SK-N-SH (cell line): ENCODE measurements at regions not wholly inside any gene's neighbourhood (a gene's known extent, or its start where the extent isn't known, plus 50 kb on each side); places are given as distances from the start of the nearest gene placed in this dataset.

Experiments used
- CTCF ChIA-PET: fragments of 300-600, 350-600 bp; formaldehyde crosslinking; extraction: SDS; loops from one replicate; lab custom pipeline; 2021; lab: Yijun Ruan, JAX
- POLR2A ChIA-PET: fragments of 350-600 bp; sonication (Branson Sonifier 250); formaldehyde crosslinking; extraction: SDS; loops from one replicate; lab custom pipeline; 2020; ENCODE audit warnings: antibody characterized with exemption, inconsistent platforms; lab: Yijun Ruan, JAX
- DNase-seq: peaks from one replicate; pipeline ENCODE4 v3.0.0; 2012
- H2AFZ ChIP-seq: fragments of 200-600 bp; sonication (generic); 2 replicates; pipeline ENCODE4 v1.8.1; 2016; ENCODE audit warnings: antibody characterized with exemption, mild to moderate bottlenecking, low read depth
- H3F3A ChIP-seq: fragments of 200-600 bp; sonication (generic); replicated peaks from 2 replicates; pipeline ENCODE3; 2016; ENCODE audit warnings: antibody characterized with exemption, mild to moderate bottlenecking; ENCODE audit not compliant: insufficient read depth
- H3K27ac ChIP-seq, 2 experiments: fragments of 200-500 bp in 1 of 2; fragments of 200-600 bp in 1 of 2; sonication (Bioruptor generic) in 1 of 2; sonication (generic), shearing (Covaris generic) in 1 of 2; 2 replicates each; pipeline versions ENCODE4 v1.5.1 to v1.6.1; 2014 to 2016; ENCODE audit warnings: low read depth in 2 of 2, inconsistent platforms in 1 of 2, low read length in 1 of 2, mild to moderate bottlenecking in 1 of 2, mixed read lengths in 1 of 2
- H3K27me3 ChIP-seq: fragments of 200-600 bp; sonication (generic), shearing (Covaris generic); 2 replicates; pipeline ENCODE4 v1.6.1; 2016; ENCODE audit warnings: mixed run types; ENCODE audit not compliant: insufficient read depth
- H3K36me3 ChIP-seq, 2 experiments: fragments of 200-500 bp in 1 of 2; fragments of 200-600 bp in 1 of 2; sonication (Bioruptor generic) in 1 of 2; sonication (generic) in 1 of 2; replicated peaks in 1 of 2; 2 replicates each; pipeline versions ENCODE3 to v1.5.1; 2014 to 2016; ENCODE audit warnings: low read length in 1 of 2, mild to moderate bottlenecking in 1 of 2; ENCODE audit not compliant: insufficient read depth in 2 of 2, control insufficient read depth in 1 of 2
- H3K4me1 ChIP-seq, 2 experiments: fragments of 200-500 bp in 1 of 2; fragments of 200-600 bp in 1 of 2; sonication (Bioruptor generic) in 1 of 2; sonication (generic), shearing (Covaris generic) in 1 of 2; 2 replicates each; pipeline versions ENCODE4 v1.5.1 to v1.6.1; 2014 to 2016; ENCODE audit warnings: low read depth in 1 of 2, low read length in 1 of 2, mixed run types in 1 of 2; ENCODE audit not compliant: insufficient read depth in 2 of 2, control insufficient read depth in 1 of 2
- H3K4me2 ChIP-seq: fragments of 200-600 bp; sonication (generic), shearing (Covaris generic); 2 replicates; pipeline ENCODE4 v1.6.1; 2017; ENCODE audit warnings: mixed run types
- H3K4me3 ChIP-seq, 2 experiments: fragments of 200-500 bp in 1 of 2; fragments of 200-600 bp in 1 of 2; sonication (Bioruptor generic) in 1 of 2; sonication (generic), shearing (Covaris generic) in 1 of 2; 2 replicates each; pipeline versions ENCODE4 v1.5.1 to v1.8.1; 2014 to 2016; ENCODE audit warnings: low read depth in 2 of 2, inconsistent platforms in 1 of 2, low read length in 1 of 2, mild to moderate bottlenecking in 1 of 2, mixed read lengths in 1 of 2, moderate library complexity in 1 of 2
- H3K79me2 ChIP-seq: fragments of 200-600 bp; sonication (generic); 2 replicates; pipeline ENCODE4 v1.8.1; 2017; ENCODE audit warnings: mild to moderate bottlenecking; ENCODE audit not compliant: insufficient read depth
- H3K9ac ChIP-seq: fragments of 200-600 bp; sonication (generic); 2 replicates; pipeline ENCODE4 v1.6.1; 2017; ENCODE audit warnings: mixed run types
- H3K9me2 ChIP-seq: fragments of 200-600 bp; sonication (generic); 2 replicates; pipeline ENCODE4 v1.6.1; 2017; ENCODE audit warnings: mixed run types
- H3K9me3 ChIP-seq: fragments of 200-600 bp; sonication (generic); 2 replicates; pipeline ENCODE4 v1.6.1; 2017; ENCODE audit warnings: mixed run types, mild to moderate bottlenecking, moderate library complexity
- H4K20me1 ChIP-seq: fragments of 200-600 bp; sonication (generic); 2 replicates; pipeline ENCODE4 v1.6.1; 2017; ENCODE audit warnings: mild to moderate bottlenecking, mixed run types; ENCODE audit not compliant: insufficient read depth
- ELF1 ChIP-seq: IDR thresholded peaks from 2 replicates; pipeline ENCODE4 v1.4.0; 2012
- EP300 ChIP-seq, 2 experiments: IDR thresholded peaks; 2 replicates each; pipeline versions ENCODE4 v1.4.0 to v1.6.1; 2012; ENCODE audit warnings: borderline replicate concordance in 1 of 2, low read depth in 1 of 2, low read length in 1 of 2
- EZH2phosphoT487 ChIP-seq: fragments of 200-600 bp; sonication (generic); IDR thresholded peaks from 2 replicates; pipeline ENCODE4 v1.6.1; 2017; ENCODE audit warnings: low read depth, mixed run types, mild to moderate bottlenecking, antibody characterized with exemption, moderate library complexity, borderline replicate concordance
- FOSL2 ChIP-seq: IDR thresholded peaks from 2 replicates; pipeline ENCODE4 v1.4.0; 2012; ENCODE audit warnings: low read depth, mild to moderate bottlenecking, moderate library complexity, borderline replicate concordance
- FOXM1 ChIP-seq: IDR thresholded peaks from 2 replicates; pipeline ENCODE4 v1.4.0; 2012; ENCODE audit warnings: low read depth, mild to moderate bottlenecking
- GATA2 ChIP-seq: sonication (generic); formaldehyde crosslinking; IDR thresholded peaks from 2 replicates; pipeline ENCODE4 v1.5.0; 2020; ENCODE audit warnings: mild to moderate bottlenecking, missing genetic modification reagents
- IRF3 ChIP-seq: fragments of 150-350 bp; IDR thresholded peaks from 2 replicates; pipeline ENCODE4 v1.6.1; 2016; ENCODE audit warnings: mild to moderate bottlenecking, low read depth, low read length
- JUND ChIP-seq: IDR thresholded peaks from 2 replicates; pipeline ENCODE4 v1.4.0; 2012
- MAX ChIP-seq: IDR thresholded peaks from 2 replicates; pipeline ENCODE4 v1.4.0; 2012; ENCODE audit warnings: low read depth
- MEF2A ChIP-seq: IDR thresholded peaks from 2 replicates; pipeline ENCODE4 v1.4.0; 2012; ENCODE audit warnings: low read depth, borderline replicate concordance
- NFIC ChIP-seq: IDR thresholded peaks from 2 replicates; pipeline ENCODE4 v1.4.0; 2012; ENCODE audit warnings: borderline replicate concordance
- POLR2AphosphoS5 ChIP-seq: IDR thresholded peaks from 2 replicates; pipeline ENCODE4 v1.6.1; 2012; ENCODE audit warnings: low read depth, low read length
- RAD21 ChIP-seq: IDR thresholded peaks from 2 replicates; pipeline ENCODE4 v1.6.1; 2012; ENCODE audit warnings: mild to moderate bottlenecking, low read length
- RCOR1 ChIP-seq: fragments of 150-350 bp; IDR thresholded peaks from 2 replicates; pipeline ENCODE4 v1.6.1; 2017; ENCODE audit warnings: antibody characterized with exemption, low read length
- RFX5 ChIP-seq: IDR thresholded peaks from 2 replicates; pipeline ENCODE4 v1.6.1; 2012; ENCODE audit warnings: mild to moderate bottlenecking, improper control_type of control experiment, low read length
- RXRA ChIP-seq: IDR thresholded peaks from 2 replicates; pipeline ENCODE4 v1.4.0; 2012; ENCODE audit warnings: low read depth, mild to moderate bottlenecking, borderline replicate concordance
- SMC3 ChIP-seq: IDR thresholded peaks from 2 replicates; pipeline ENCODE4 v1.6.1; 2012; ENCODE audit warnings: low read depth, low read length, improper control_type of control experiment
- YY1 ChIP-seq: IDR thresholded peaks from 2 replicates; pipeline ENCODE4 v1.4.0; 2012; ENCODE audit warnings: low read depth, mild to moderate bottlenecking
- ZBTB33 ChIP-seq: IDR thresholded peaks from 2 replicates; pipeline ENCODE4 v1.4.0; 2012; ENCODE audit warnings: low read depth, borderline replicate concordance
- WGBS: methylation state at CpG from one replicate; pipeline ENCODE4 v1.1.6; 2017; ENCODE audit warnings: low lambda C conversion rate; 5-methylcytosine and 5-hydroxymethylcytosine counted together
- TF ChIP-seq, protein P1 (sequence below): fragments of 150-350 bp; IDR thresholded peaks from 2 replicates; pipeline ENCODE4 v1.6.1; 2017; ENCODE audit warnings: antibody characterized with exemption, low read length, low read depth, borderline replicate concordance

DNA sequence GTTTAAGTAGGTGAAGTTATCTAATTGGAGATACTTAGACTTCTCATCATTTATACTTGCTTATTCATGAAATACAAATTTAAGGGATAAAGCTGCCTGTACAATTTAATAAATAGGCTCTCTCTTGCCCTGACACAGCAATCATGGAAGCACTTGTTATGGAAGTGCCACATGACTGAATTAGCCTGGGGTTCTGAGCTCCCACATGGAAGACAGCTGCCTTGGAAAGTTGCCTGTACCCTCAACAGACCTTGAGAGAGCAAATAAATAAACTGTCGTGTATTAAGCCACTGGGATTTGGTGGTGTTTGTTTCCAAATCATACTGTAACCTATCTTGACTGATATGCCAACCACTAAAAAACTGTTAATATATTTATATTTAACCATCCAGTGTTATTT is 87.0 kb upstream of the RSPO3 start:
- Histone ChIP-seq H2AFZ (no peak overlapping the region), H3K9ac (no peak overlapping the region), H3K9me3 (no peaks in the 10 kb centered on the region), H3F3A (no peaks in the 10 kb centered on the region), H3K9me2 (no peaks in the 10 kb centered on the region), H3K4me2 (no peak overlapping the region), H4K20me1 (no peaks in the 10 kb centered on the region), H3K27me3 (no peaks in the 10 kb centered on the region), H3K36me3 (no peaks in the 10 kb centered on the region), H3K4me3 (no peak overlapping the region), H3K4me1 (no peaks in the 10 kb centered on the region), H3K27ac (no peak overlapping the region), H3K79me2 (no peaks in the 10 kb centered on the region)
- WGBS: 15% methylated on average over 1 of the region's 1 CpG
- ChIA-PET CTCF (no interaction called here), POLR2A (no interaction called here)
- no peak for DNase-seq
- TF ChIP-seq RXRA (no peak), NFIC (no peak), MEF2A (no peak), IRF3 (no peak), RAD21 (no peak), GATA2 (CRISPR knock-in tag) (no peak), MAX (no peak), ELF1 (no peak), EP300 (IDR thresholded peaks at IDR 0.05; ENCODE audit: borderline replicate concordance in 1 of 2, low read depth in 1 of 2, low read length in 1 of 2) (no peak), JUND (no peak), SMC3 (no peak), POLR2AphosphoS5 (no peak), EZH2phosphoT487 (no peak)

DNA sequence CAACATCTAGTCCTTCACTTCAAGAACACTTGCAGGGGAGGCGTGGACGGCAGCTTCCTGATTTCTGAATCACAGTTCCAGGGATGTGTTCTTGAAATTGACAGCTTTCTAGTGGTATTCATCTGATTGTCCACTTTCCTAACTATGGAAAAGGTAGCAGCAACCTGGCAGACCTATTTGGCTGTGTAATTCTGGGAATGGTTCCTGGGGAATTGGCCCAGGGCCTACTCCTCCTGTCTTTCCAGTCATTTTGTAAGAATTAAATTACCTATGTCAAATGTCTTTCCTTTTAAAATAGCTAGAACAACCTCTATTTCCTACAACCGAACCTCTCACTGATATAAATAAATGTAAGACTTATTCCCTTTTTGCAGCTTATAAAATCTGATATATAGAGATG is 85.5 kb upstream of the RSPO3 start:
- TF ChIP-seq RFX5 (no peak), FOSL2 (no peak), NFIC (no peak), MEF2A (no peak), RXRA (no peak), SMC3 (no peak), JUND (no peak), POLR2AphosphoS5 (no peak), FOXM1 (no peak), RCOR1 (no peak), ZBTB33 (no peak), YY1 (no peak)
- TF ChIP-seq, protein P1, sequence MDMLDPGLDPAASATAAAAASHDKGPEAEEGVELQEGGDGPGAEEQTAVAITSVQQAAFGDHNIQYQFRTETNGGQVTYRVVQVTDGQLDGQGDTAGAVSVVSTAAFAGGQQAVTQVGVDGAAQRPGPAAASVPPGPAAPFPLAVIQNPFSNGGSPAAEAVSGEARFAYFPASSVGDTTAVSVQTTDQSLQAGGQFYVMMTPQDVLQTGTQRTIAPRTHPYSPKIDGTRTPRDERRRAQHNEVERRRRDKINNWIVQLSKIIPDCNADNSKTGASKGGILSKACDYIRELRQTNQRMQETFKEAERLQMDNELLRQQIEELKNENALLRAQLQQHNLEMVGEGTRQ: no peak
- Histone ChIP-seq H3K4me2 (no peak overlapping the region), H3K9ac (no peak overlapping the region), H3F3A (no peaks in the 10 kb centered on the region), H3K79me2 (no peaks in the 10 kb centered on the region), H3K27me3 (no peaks in the 10 kb centered on the region), H4K20me1 (no peaks in the 10 kb centered on the region), H3K4me1 (no peaks in the 10 kb centered on the region), H2AFZ (no peak overlapping the region), H3K9me2 (no peaks in the 10 kb centered on the region), H3K27ac (no peak overlapping the region), H3K9me3 (no peaks in the 10 kb centered on the region), H3K4me3 (no peak overlapping the region), H3K36me3 (no peaks in the 10 kb centered on the region)
- DNase-seq: no peak
- POLR2A ChIA-PET: no interaction called here
- WGBS: 53% methylated on average over 3 of the region's 3 CpGs
- CTCF ChIA-PET: interaction anchor here (1.0 kb wide), 1 partner anchor 16 kb away, joined by 4 read pairs; no protein-coding TSS in a partner anchor
